Endodermal cell (in vitro differentiated cells): ENCODE measurements at regions not wholly inside any gene's neighbourhood (a gene's known extent, or its start where the extent isn't known, plus 50 kb on each side); places are given as distances from the start of the nearest gene placed in this dataset.

Experiments used
- DNase-seq: peaks from one replicate; pipeline ENCODE4 v3.0.0-alpha.2; 2017
- H3K27ac ChIP-seq: 2 replicates; pipeline ENCODE4 v1.5.1; 2013; ENCODE audit warnings: mild to moderate bottlenecking, low read depth, low read length, moderate library complexity
- H3K27me3 ChIP-seq: 2 replicates; pipeline ENCODE4 v1.6.1; 2013; ENCODE audit warnings: mild to moderate bottlenecking, low read length, moderate library complexity; ENCODE audit not compliant: insufficient read depth, control insufficient read depth, poor library complexity, severe bottlenecking
- H3K36me3 ChIP-seq: 2 replicates; pipeline ENCODE4 v1.7.0; 2013; ENCODE audit warnings: mild to moderate bottlenecking, low read length, moderate library complexity; ENCODE audit not compliant: control insufficient read depth, insufficient read depth
- H3K4me1 ChIP-seq: one replicate; pipeline ENCODE4 v1.7.0; 2013; ENCODE audit warnings: low read length; ENCODE audit not compliant: control insufficient read depth, insufficient read depth
- H3K4me3 ChIP-seq: 2 replicates; pipeline ENCODE4 v1.5.1; 2013; ENCODE audit warnings: mild to moderate bottlenecking, low read length, moderate library complexity
- H3K9ac ChIP-seq: 2 replicates; pipeline ENCODE4 v1.6.1; 2013; ENCODE audit warnings: mild to moderate bottlenecking, low read length, moderate library complexity; ENCODE audit not compliant: poor library complexity, severe bottlenecking; ENCODE audit errors: extremely low read depth
- H3K9me3 ChIP-seq: 2 replicates; pipeline ENCODE4 v1.6.1; 2013; ENCODE audit warnings: mild to moderate bottlenecking, low read length, moderate library complexity; ENCODE audit not compliant: control insufficient read depth
- H3K27ac Mint-ChIP-seq: 2 replicates; pipeline ENCODE4 v1.8.0; 2020; ENCODE audit warnings: mixed read lengths
- H3K27me3 Mint-ChIP-seq: 2 replicates; pipeline ENCODE4 v1.8.0; 2021; ENCODE audit warnings: mild to moderate bottlenecking, mixed read lengths; ENCODE audit not compliant: insufficient read depth
- H3K36me3 Mint-ChIP-seq: 2 replicates; pipeline ENCODE4 v1.8.0; 2020; ENCODE audit warnings: low read depth, mixed read lengths
- H3K4me1 Mint-ChIP-seq: 2 replicates; pipeline ENCODE4 v1.8.0; 2020; ENCODE audit warnings: mixed read lengths
- H3K4me3 Mint-ChIP-seq: 2 replicates; pipeline ENCODE4 v1.8.0; 2020; ENCODE audit warnings: mild to moderate bottlenecking, moderate library complexity, mixed read lengths
- H3K9me3 Mint-ChIP-seq: 2 replicates; pipeline ENCODE4 v1.8.0; 2020; ENCODE audit warnings: mild to moderate bottlenecking, mixed read lengths
- CTCF ChIP-seq: fragments of 200-600 bp; sonication (generic); conservative IDR thresholded peaks from 2 replicates; pipeline ENCODE4 v1.5.0; 2021; ENCODE audit warnings: antibody characterized with exemption, mild to moderate bottlenecking
- WGBS, 2 experiments: methylation state at CpG; one replicate each; pipeline versions ENCODE4 v1.1.5 to v1.1.7; 2013; ENCODE audit warnings: missing lambda C conversion rate in 2 of 2, mixed read lengths in 1 of 2; ENCODE audit not compliant: insufficient coverage in 1 of 2, insufficient read length in 1 of 2; 5-methylcytosine and 5-hydroxymethylcytosine counted together

- no peak overlapping the region for H3K9ac ChIP-seq
- Mint-ChIP-seq H3K27ac (no peak overlapping the region), H3K36me3 (no peaks in the 10 kb centered on the region), H3K27me3 (peaks cover 5% of the 10 kb centered on the region), H3K4me1 (no peaks in the 10 kb centered on the region), H3K9me3 (no peaks in the 10 kb centered on the region), H3K4me3 (no peak overlapping the region)
- no peaks in the 10 kb centered on the region for H3K27me3 ChIP-seq
- no peaks in the 10 kb centered on the region for H3K36me3 ChIP-seq
- TF ChIP-seq CTCF = no peak
- DNase-seq = no peak
- no peaks in the 10 kb centered on the region for H3K9me3 ChIP-seq
- WGBS, 2 experiments = 88 to 91% methylated on average over 1 to 2 of the region's 2 CpGs
- H3K27ac ChIP-seq = no peak overlapping the region
- peaks cover under 1% of the 10 kb centered on the region for H3K4me1 ChIP-seq
- H3K4me3 ChIP-seq = no peak overlapping the region
Measured at GRCh38 chr7:113314594-113314993, 196.2 kb upstream of the SMIM30 start.

GRCh38 chr7:113308399-113308798, 190.0 kb upstream of the SMIM30 start:
- no peaks in the 10 kb centered on the region for H3K27me3 ChIP-seq
- H3K27ac ChIP-seq = no peak overlapping the region
- no peak overlapping the region for H3K27ac Mint-ChIP-seq
- no peaks in the 10 kb centered on the region for H3K36me3 ChIP-seq
- H3K36me3 Mint-ChIP-seq = no peaks in the 10 kb centered on the region
- no peak for DNase-seq
- H3K9me3 Mint-ChIP-seq = no peaks in the 10 kb centered on the region
- no peak overlapping the region for H3K9ac ChIP-seq
- H3K4me3 ChIP-seq = no peak overlapping the region
- no peak overlapping the region for H3K4me3 Mint-ChIP-seq
- TF ChIP-seq CTCF = no peak
- peaks cover 3% of the 10 kb centered on the region for H3K27me3 Mint-ChIP-seq
- H3K4me1 Mint-ChIP-seq = no peaks in the 10 kb centered on the region
- no peaks in the 10 kb centered on the region for H3K9me3 ChIP-seq
- 98 to 100% methylated on average over 2 of the region's 2 CpGs for WGBS, 2 experiments
- H3K4me1 ChIP-seq = peaks cover 4% of the 10 kb centered on the region

GRCh38 chr7:113307147-113307546, 188.8 kb upstream of the SMIM30 start:
- H3K9me3 Mint-ChIP-seq = no peaks in the 10 kb centered on the region

More at GRCh38 chr7:113307147-113307546, 188.8 kb upstream of the SMIM30 start:
- Histone ChIP-seq H3K36me3 (no peaks in the 10 kb centered on the region), H3K4me1 (peaks cover 4% of the 10 kb centered on the region), H3K27ac (no peak overlapping the region), H3K9me3 (no peaks in the 10 kb centered on the region), H3K4me3 (no peak overlapping the region), H3K27me3 (no peaks in the 10 kb centered on the region), H3K9ac (no peak overlapping the region)
- no peak for DNase-seq
- 40% methylated on average over 2 of the region's 2 CpGs; no CpG with 5 or more reads in 1 of the 2 experiments for WGBS, 2 experiments
- Mint-ChIP-seq H3K4me1 (no peaks in the 10 kb centered on the region), H3K4me3 (no peak overlapping the region), H3K27me3 (peaks cover 2% of the 10 kb centered on the region), H3K27ac (no peak overlapping the region), H3K36me3 (no peaks in the 10 kb centered on the region)
- TF ChIP-seq CTCF = no peak
